ENCODE measurements at regions not wholly inside any gene's neighbourhood (a gene's known extent, or its start where the extent isn't known, plus 50 kb on each side); places are given as distances from the start of the nearest gene placed in this dataset.

DNA sequence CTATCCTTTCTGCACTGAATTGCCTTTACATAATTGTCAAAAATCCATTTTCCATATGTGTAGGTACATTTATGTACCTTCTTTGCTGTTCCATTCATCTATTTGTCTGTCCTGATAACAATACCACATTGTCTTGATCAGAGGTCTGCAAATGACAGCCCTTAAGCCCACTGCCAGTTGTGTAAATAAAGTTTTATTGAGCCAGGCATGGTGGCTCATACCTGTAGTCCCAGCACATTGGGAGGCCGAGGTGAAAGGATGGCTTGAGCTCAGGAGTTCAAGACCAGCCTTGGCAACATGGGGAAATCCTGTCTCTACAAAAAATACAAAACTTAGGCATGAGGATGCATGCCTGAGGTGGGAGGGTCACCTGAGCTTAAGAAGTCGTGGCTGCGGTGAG is 121.0 kb downstream of the TFCP2L1 start:
- TF ChIP-seq CTCF (IDR thresholded peaks at IDR 0.05) (no peak), POLR2A (IDR thresholded peaks at IDR 0.05) (no peak)
